ENCODE measurements at regions not wholly inside any gene's neighbourhood (a gene's known extent, or its start where the extent isn't known, plus 50 kb on each side); places are given as distances from the start of the nearest gene placed in this dataset.

DNA sequence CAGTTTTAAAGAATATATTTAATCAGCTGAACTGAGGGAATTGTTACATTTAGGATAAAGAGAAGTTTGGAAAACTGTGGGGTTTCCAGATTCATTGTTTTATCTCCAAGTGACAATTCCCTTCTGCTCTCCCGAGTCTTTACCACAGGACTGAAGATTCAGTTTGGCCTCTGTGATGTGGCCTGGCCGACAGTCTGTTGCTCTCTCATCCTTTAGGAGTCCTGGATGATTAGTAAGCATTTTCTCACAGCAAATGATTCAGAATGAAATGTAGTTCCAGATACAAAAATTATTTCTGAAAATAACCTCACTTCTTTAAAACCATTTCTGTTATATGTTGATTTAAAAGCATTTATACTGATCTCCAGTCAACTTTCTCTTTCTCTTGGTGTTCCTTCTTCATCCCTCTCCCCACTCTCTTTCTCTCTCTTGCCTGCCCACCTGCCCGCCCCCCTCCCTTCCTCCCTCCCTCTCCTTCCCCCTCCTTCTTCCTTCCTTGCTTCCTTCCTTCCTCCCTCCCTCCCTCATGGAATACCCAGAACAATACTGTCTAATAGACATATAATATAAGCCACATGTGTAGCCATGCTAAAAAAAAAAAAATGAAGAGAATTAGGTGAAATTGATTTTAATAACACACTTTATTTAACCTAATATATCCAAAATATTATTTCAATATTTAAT is 254.9 kb downstream of the PRL start:
- peaks cover under 1% of the 10 kb centered on the region for H4K20me1 ChIP-seq (ENCODE audit: insufficient read depth, low read length, poor library complexity, severe bottlenecking)
- H3K9me2 ChIP-seq (replicated peaks; ENCODE audit: low read depth, low read length), result no peaks in the 10 kb centered on the region
- H3K4me1 ChIP-seq (ENCODE audit: insufficient read depth, low read length, poor library complexity, severe bottlenecking), result peaks cover 43% of the 10 kb centered on the region
- no peaks in the 10 kb centered on the region for H3K27me3 ChIP-seq (ENCODE audit: insufficient read depth, low read length, poor library complexity, severe bottlenecking)
- no peak overlapping the region for H3K9ac ChIP-seq (ENCODE audit: low read depth, low read length, poor library complexity, severe bottlenecking)
- no peak overlapping the region for H3K4me2 ChIP-seq (ENCODE audit: low read depth, low read length, poor library complexity, severe bottlenecking)
- H3K4me3 ChIP-seq (ENCODE audit: low read length, poor library complexity, severe bottlenecking), result no peak overlapping the region
- H3K36me3 ChIP-seq (ENCODE audit: insufficient read depth, low read length), result peaks cover 47% of the 10 kb centered on the region
- peaks cover 9% of the 10 kb centered on the region for H3F3A ChIP-seq (ENCODE audit: low read depth)
- peaks cover 16% of the 10 kb centered on the region for H3K9me3 ChIP-seq (ENCODE audit: insufficient read depth, low read depth, low read length)
- no peak overlapping the region for H2AFZ ChIP-seq (ENCODE audit: low read length)
- TF ChIP-seq EZH2phosphoT487 (IDR thresholded peaks at IDR 0.05; ENCODE audit: borderline replicate concordance), result no peak
- TF ChIP-seq, protein P1, sequence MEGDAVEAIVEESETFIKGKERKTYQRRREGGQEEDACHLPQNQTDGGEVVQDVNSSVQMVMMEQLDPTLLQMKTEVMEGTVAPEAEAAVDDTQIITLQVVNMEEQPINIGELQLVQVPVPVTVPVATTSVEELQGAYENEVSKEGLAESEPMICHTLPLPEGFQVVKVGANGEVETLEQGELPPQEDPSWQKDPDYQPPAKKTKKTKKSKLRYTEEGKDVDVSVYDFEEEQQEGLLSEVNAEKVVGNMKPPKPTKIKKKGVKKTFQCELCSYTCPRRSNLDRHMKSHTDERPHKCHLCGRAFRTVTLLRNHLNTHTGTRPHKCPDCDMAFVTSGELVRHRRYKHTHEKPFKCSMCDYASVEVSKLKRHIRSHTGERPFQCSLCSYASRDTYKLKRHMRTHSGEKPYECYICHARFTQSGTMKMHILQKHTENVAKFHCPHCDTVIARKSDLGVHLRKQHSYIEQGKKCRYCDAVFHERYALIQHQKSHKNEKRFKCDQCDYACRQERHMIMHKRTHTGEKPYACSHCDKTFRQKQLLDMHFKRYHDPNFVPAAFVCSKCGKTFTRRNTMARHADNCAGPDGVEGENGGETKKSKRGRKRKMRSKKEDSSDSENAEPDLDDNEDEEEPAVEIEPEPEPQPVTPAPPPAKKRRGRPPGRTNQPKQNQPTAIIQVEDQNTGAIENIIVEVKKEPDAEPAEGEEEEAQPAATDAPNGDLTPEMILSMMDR (conservative IDR thresholded peaks at IDR 0.05; ENCODE audit: low read length), result no peak
- peaks cover 77% of the 10 kb centered on the region for H3K79me2 ChIP-seq (ENCODE audit: insufficient read depth, low read length)

DNA sequence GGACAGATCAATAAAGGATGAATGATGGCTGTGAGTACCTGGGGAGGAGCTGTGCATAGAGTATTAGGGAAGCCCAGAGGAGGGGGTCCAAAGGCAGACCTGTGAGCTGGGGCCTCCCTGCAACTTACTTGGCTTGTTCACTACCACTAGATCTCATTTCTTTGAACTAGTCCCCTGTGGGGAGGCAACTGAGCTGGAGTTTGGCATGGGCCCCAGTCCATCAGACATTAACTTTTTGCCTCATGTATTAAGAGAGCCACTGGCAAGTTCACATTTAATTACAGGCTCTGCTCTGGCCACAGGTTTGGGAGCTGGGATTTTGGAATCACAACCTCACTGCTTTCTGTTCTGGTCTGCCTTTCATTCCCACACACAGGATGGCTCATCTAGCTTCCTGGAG is 254.1 kb downstream of the PRL start:
- peak overlapping the region; percentile 12 for H3K4me2 ChIP-seq (ENCODE audit: low read depth, low read length, poor library complexity, severe bottlenecking)
- H3K9me2 ChIP-seq (replicated peaks; ENCODE audit: low read depth, low read length), result no peaks in the 10 kb centered on the region
- H3K9me3 ChIP-seq (ENCODE audit: insufficient read depth, low read depth, low read length), result peaks cover 16% of the 10 kb centered on the region
- no peaks in the 10 kb centered on the region for H4K20me1 ChIP-seq (ENCODE audit: insufficient read depth, low read length, poor library complexity, severe bottlenecking)
- no peak overlapping the region for H3K4me3 ChIP-seq (ENCODE audit: low read length, poor library complexity, severe bottlenecking)
- H3K36me3 ChIP-seq (ENCODE audit: insufficient read depth, low read length), result peaks cover 49% of the 10 kb centered on the region
- H3K9ac ChIP-seq (ENCODE audit: low read depth, low read length, poor library complexity, severe bottlenecking), result peak overlapping the region; percentile 46
- peaks cover 75% of the 10 kb centered on the region for H3K79me2 ChIP-seq (ENCODE audit: insufficient read depth, low read length)
- no peak overlapping the region for H2AFZ ChIP-seq (ENCODE audit: low read length)
- peaks cover 9% of the 10 kb centered on the region for H3F3A ChIP-seq (ENCODE audit: low read depth)
- no peaks in the 10 kb centered on the region for H3K27me3 ChIP-seq (ENCODE audit: insufficient read depth, low read length, poor library complexity, severe bottlenecking)
- H3K4me1 ChIP-seq (ENCODE audit: insufficient read depth, low read length, poor library complexity, severe bottlenecking), result peaks cover 45% of the 10 kb centered on the region
- TF ChIP-seq EZH2phosphoT487 (IDR thresholded peaks at IDR 0.05; ENCODE audit: borderline replicate concordance), result no peak
- TF ChIP-seq, protein P1 (conservative IDR thresholded peaks at IDR 0.05; ENCODE audit: low read length), result no peak

DNA sequence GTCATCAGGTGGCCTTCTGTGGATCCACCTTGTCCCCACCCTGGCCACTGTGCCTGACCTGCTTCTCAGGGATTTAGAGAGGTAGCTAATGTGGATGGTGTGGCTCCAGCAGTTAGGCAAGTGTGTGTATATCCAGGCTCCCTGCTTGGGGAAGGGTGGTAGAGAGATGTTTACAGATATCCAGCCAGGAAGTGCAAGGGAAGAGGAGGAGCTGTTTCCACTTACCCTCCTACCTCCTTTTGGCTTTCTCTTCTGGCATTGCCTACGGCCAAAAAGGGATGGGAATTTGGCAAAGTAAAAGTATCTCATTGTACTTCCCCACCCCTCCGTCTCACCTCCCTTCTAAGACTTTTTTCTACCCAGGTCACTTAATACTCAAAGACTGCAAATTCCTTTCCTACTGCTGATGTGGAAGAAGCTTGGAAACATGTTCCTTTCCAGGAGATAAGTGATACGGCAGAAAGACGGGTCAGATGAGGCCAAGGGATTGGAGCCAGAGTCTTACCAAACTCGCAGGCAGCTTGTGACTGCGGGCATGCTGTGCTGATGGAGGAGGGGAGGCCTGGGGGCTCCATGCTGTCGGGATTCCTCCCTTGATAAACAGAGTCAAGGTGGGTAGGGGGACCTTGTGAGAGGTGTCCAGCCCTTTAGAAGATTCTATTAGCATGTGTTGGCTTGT is 253.4 kb downstream of the PRL start:
- no peaks in the 10 kb centered on the region for H3K27me3 ChIP-seq (ENCODE audit: insufficient read depth, low read length, poor library complexity, severe bottlenecking)
- H3K9me3 ChIP-seq (ENCODE audit: insufficient read depth, low read depth, low read length), result peaks cover 16% of the 10 kb centered on the region
- H3K4me2 ChIP-seq (ENCODE audit: low read depth, low read length, poor library complexity, severe bottlenecking), result peak overlapping the region; percentile 12
- peaks cover 49% of the 10 kb centered on the region for H3K36me3 ChIP-seq (ENCODE audit: insufficient read depth, low read length)
- no peak overlapping the region for H3K4me3 ChIP-seq (ENCODE audit: low read length, poor library complexity, severe bottlenecking)
- H2AFZ ChIP-seq (ENCODE audit: low read length), result no peak overlapping the region
- peaks cover 9% of the 10 kb centered on the region for H3F3A ChIP-seq (ENCODE audit: low read depth)
- no peaks in the 10 kb centered on the region for H3K9me2 ChIP-seq (replicated peaks; ENCODE audit: low read depth, low read length)
- peaks cover 74% of the 10 kb centered on the region for H3K79me2 ChIP-seq (ENCODE audit: insufficient read depth, low read length)
- H3K9ac ChIP-seq (ENCODE audit: low read depth, low read length, poor library complexity, severe bottlenecking), result peak overlapping the region; percentile 46
- no peaks in the 10 kb centered on the region for H4K20me1 ChIP-seq (ENCODE audit: insufficient read depth, low read length, poor library complexity, severe bottlenecking)
- TF ChIP-seq EZH2phosphoT487 (IDR thresholded peaks at IDR 0.05; ENCODE audit: borderline replicate concordance), result no peak
- TF ChIP-seq, protein P1 (conservative IDR thresholded peaks at IDR 0.05; ENCODE audit: low read length), result no peak
- H3K4me1 ChIP-seq (ENCODE audit: insufficient read depth, low read length, poor library complexity, severe bottlenecking), result peaks cover 45% of the 10 kb centered on the region

All from Loucy (cell line).